ENCODE measurements at regions not wholly inside any gene's neighbourhood (a gene's known extent, or its start where the extent isn't known, plus 50 kb on each side); places are given as distances from the start of the nearest gene placed in this dataset.

DNA sequence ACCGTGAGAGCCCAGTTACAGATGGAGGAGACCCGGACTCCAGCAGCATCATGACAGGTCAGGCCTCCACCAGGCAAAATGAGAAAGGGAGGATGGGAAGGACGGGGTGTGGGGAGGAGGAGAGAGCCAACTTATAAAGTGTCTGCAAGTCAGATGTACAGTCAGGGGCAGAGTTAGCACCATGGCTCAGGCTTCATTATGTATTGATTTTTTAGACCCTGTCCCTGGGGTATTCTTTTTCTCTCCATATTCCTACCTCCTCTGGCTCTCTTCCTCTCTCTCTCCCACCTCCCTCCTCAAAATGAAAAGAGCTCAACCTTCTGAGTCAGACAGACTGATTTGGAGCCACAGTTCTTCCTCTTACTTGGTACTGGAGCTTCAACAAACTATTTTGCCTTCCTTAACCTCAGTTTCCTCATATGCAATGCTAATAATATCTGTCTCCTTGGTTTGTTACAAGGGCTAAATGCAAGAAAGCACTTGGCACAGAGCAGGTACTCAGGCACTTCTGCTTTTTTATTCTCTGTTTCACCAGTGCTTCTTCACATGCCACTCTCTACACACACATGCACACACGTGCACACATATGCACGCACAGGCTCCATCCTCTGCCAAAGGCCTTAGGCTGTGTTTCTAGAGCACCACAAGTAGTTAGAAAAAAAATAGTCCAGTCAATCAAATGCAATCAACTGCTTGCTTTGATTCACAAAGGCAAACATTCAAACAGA is 92.3 kb upstream of the PKDCC start:
- no peak for DNase-seq (ENCODE audit: low spot score)

DNA sequence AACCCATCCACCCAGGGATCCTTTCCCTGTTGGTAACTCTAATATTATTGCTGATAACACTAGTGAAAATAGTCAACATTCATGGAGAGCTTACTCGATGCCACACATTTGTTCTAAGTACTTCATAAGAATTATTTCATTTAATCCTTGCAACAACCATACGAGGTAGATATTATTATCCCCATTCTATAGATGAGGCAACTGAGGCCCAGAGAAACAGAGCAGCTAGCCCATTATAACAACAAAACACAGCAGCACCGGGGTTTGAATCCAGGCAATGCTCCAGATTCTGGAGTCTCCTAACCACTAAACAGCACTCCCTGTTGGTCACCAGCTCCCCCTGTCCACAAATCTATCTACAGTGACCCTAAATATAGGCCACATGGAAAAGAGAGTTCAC is 90.4 kb upstream of the PKDCC start:
- no peak for DNase-seq (ENCODE audit: low spot score)

GRCh38 chr2:41958251-41958650 is 89.6 kb upstream of the PKDCC start:
- DNase-seq (ENCODE audit: low spot score), result no peak

- DNase-seq (ENCODE audit: low spot score), result no peak
These were observed 89.0 kb upstream of the PKDCC start for GRCh38 chr2:41958775-41959174.

DNA sequence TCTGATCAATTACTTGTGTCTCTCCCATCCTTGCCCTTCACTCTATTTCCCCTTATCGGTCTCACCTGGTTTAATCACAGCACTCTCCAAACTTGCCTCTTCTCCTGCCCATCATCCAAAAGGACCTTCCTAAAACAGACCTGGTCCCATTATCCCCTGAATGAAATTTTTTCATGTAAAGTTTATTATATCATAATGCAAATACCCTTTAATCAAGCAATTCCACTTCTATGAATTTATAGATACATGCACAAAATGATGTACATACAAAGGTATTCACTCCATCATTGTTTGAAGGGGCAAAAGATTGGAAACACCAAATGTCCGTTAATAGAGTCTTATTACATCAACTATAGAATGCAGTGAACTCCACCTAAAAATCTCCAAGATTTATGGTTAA is 88.1 kb upstream of the PKDCC start:
- no peak for DNase-seq (ENCODE audit: low spot score)

GRCh38 chr2:41962922-41963622 is 84.7 kb upstream of the PKDCC start:
- DNase-seq (ENCODE audit: low spot score), result no peak

DNA sequence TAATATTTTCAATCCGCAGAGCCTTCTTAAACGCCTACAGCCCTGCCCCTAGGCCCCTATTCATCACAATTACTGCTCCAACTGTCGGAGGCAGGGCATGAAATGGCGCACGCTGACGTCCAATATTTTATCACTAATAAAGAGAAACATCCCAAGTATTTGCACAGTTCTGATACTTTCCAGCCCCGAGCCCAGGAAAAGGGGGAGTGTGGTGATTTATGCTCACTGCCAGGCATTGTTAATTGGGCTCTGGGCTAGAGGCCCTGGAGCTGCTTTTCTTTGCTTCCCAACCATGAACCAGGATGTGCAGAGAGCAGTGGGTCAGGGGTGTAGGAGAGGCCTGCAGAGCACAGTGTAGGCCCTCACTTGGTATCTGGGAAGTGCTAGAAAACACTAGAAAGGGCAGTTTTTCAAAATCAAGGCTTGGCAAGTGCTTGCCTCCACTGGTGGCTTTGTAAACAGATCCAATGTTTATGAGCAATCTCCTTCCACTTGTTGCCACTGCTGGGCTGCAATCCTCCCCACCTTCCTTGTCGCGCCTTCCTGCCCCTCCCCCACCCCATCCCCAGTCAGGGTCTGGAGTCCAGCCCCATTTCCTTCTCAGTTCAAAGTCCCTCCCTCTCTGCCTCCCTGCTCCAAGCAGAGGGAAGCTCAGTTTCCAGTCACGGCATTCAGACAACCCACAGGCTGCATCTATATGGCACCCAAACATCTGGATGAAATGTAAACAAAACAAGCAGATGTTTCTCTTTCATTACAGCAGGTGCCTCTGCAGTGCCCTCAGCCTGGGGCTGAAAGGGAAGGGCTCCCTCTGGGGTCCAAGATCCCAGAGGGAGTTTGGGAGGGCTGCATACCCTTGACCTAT is 83.9 kb upstream of the PKDCC start:
- no peak for DNase-seq (ENCODE audit: low spot score)

DNA sequence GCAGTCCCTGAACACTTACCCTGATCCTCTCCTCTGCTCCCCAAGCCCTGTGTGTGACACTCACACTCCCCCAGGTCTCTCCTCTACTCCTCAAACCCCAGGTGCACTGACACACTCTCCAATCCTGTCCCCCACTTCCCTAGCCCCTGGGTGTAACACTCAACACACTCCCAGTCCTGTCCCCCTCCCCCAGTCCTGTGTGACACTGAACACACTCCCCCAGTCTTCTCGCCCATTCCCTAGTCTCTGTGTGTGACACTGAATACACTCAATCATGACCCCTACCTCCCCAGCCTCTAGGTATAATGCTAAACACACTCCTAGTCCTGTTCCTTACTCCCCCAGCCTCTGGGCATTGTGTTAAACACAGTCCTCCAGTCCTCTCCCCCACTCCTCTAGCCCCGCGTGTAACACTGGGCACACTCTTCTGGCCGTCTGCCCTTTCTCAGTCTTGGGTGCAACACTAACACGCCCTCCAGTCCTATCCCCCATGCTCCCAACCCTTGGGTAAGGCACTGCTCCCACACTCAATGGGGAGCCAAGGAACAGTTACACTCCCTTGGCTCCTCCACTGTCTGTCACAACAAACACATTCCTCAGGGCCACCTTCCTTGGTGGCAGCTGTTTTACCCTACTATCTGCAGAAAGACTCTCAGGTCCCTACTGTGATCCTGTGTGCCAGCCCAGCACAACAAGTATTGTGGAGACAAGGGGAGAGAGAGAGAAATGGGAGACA is 82.5 kb upstream of the PKDCC start:
- DNase-seq (ENCODE audit: low spot score), result no peak

- no peak for DNase-seq (ENCODE audit: low spot score)
These were observed 81.9 kb upstream of the PKDCC start for GRCh38 chr2:41965909-41966295.

DNA sequence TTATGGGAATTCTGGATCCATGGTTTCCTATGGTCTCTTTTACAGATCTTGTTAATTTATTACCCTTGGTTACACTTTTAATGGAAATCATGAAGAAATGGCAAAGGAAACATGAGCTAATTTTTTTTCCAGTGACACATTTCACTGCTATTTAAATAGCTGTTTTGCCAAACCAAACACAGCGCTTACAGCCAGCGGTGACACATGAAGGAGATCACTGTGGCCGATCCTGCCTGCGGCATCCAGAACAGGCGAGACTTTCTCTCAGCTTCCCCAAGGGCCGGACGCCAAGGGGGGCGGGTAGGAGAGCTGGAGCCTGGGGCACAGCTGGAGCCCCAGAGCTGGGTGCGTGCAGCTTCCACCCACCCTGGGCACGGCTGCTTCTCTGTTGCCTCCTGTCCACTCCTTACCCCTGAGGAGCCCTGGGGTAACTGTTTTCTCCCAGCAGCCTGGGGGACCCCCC is 81.4 kb upstream of the PKDCC start:
- DNase-seq (ENCODE audit: low spot score), result no peak

DNA sequence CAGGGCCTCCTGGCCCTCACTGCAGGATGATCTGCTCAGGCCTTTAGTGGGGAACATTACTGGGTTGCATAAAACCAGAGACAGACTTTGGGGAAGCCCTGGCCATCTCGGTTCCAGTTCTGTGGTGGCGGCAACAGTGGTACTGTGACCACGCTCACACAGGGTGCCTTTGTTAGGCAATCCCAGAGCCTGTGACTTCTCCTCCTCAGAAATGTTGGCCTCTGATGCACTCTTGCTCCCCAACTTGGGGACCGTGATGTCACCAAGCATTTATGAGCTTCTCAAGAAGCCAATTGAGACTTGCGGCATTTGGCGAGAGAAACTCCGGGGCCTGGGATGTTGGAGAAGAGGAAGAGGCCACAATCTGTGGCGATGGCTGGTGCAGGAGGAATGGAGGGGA is 80.9 kb upstream of the PKDCC start:
- DNase-seq (ENCODE audit: low spot score), result no peak

GRCh38 chr2:41967476-41968181 is 80.2 kb upstream of the PKDCC start:
- DNase-seq (ENCODE audit: low spot score), result no peak

GRCh38 chr2:41968182-41968578 is 79.6 kb upstream of the PKDCC start:
- no peak for DNase-seq (ENCODE audit: low spot score)

DNA sequence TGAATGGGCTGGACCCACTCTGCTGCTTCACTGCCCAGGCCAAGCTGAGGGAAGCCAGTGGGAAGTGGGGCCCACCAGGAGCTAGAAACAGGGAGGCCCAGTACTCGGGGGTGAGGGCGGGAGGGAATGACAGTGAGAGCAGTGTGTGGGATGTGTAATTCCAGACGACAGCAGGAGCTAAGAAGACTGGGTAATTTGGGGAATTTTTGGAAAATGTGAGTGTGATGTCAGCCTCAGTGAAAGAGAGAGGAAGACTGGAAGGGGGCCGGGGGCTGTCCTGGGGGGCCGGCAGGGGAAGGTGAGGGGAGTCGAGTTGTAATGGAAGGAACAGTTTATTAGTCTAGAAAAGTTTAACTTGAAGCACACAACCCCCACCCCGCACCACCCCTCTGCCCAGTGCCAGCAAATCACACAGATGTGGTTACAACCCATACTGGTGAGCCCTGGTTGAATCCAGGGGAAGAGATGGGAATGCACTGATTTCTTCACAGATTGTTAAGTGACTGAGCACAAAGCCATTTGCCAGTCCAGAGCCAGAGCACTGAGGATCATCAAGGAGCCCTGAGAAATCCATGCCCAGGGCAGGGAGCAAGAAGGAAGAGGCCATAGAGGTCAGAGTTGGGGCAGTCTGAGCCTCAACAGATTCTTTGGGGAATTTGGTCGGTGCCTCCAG is 76.7 kb upstream of the PKDCC start:
- no peak for DNase-seq (ENCODE audit: low spot score)

GRCh38 chr2:41972179-41972578 is 75.6 kb upstream of the PKDCC start:
- DNase-seq (ENCODE audit: low spot score), result no peak

- DNase-seq (ENCODE audit: low spot score), result no peak
These were observed 75.0 kb upstream of the PKDCC start for GRCh38 chr2:41972819-41973218.

GRCh38 chr2:41973871-41974270 is 74.0 kb upstream of the PKDCC start:
- DNase-seq (ENCODE audit: low spot score), result no peak

GRCh38 chr2:41981417-41981816 is 66.4 kb upstream of the PKDCC start:
- DNase-seq (ENCODE audit: low spot score), result no peak

DNA sequence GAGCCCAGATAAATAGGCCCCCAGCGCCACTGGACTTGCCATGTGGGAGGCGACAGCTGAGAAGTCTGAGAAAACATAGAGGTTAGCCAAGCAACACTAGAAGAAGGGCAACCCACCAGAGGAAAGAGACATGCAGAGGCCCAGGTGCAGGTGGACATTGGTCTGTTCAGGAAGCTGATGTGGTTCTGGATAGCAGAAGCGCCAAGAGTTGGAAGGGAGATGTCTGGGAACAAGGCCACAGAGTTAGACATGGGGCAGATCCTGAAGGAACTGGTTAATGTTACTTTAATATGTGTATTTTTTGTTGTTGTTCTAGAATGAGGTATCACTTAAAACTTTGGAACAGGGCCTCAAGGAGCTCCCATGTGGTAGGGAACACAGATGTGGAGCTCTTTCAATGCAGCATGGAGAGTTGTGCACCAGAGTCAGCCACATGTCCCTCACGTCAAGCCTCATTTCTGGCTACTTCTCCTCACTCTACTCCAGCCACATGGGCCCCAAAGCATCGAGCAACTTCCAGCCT is 62.2 kb upstream of the PKDCC start:
- no peak for DNase-seq (ENCODE audit: low spot score)

GRCh38 chr2:41989501-41990180 is 58.2 kb upstream of the PKDCC start:
- DNase-seq (ENCODE audit: low spot score), result no peak

Data from D341Med (cell line).